Psoas muscle (tissue), 7 donors: ENCODE measurements at regions not wholly inside any gene's neighbourhood (a gene's known extent, or its start where the extent isn't known, plus 50 kb on each side); places are given as distances from the start of the nearest gene placed in this dataset.

Experiments
- ATAC-seq, 4 donors: fragments of 200-7000 bp; cut with Tn5 transposase; one replicate each; pipeline ENCODE4 v1.9.1; 2020; ENCODE audit warnings: moderate library complexity in 3 of 4, mild to moderate bottlenecking in 2 of 4
- DNase-seq, 2 donors: peaks; one replicate each; pipeline ENCODE4 v3.0.0-alpha.2; 2020
- H3K27ac ChIP-seq: fragments of 200-600 bp; one replicate; pipeline ENCODE4 v1.8.0; 2022
- H3K27me3 ChIP-seq, 3 donors: fragments of 200-600 bp in 1 of 3; one replicate each; pipeline versions ENCODE4 v1.6.1 to v1.8.0; 2013 to 2022; ENCODE audit warnings: low read length in 2 of 3, mild to moderate bottlenecking in 2 of 3, moderate library complexity in 1 of 3; ENCODE audit not compliant: insufficient read depth in 3 of 3
- H3K36me3 ChIP-seq, 2 donors: fragments of 200-600 bp in 1 of 2; one replicate each; pipeline versions ENCODE4 v1.6.1 to v1.8.0; 2013 to 2022; ENCODE audit warnings: low read depth in 1 of 2, mild to moderate bottlenecking in 1 of 2, moderate library complexity in 1 of 2; ENCODE audit not compliant: insufficient read depth in 1 of 2
- H3K4me1 ChIP-seq: fragments of 200-600 bp; one replicate; pipeline ENCODE4 v1.8.0; 2022
- H3K4me3 ChIP-seq: fragments of 200-600 bp; one replicate; pipeline ENCODE4 v1.8.0; 2022; ENCODE audit warnings: mild to moderate bottlenecking
- H3K9me3 ChIP-seq: fragments of 200-600 bp; one replicate; pipeline ENCODE4 v1.8.0; 2022
- WGBS, 3 donors: extraction: QIAGEN DNeasy Blood & Tissue Kit; methylation state at CpG; one replicate each; pipeline versions ENCODE4 v1.1.6 to v1.1.7; 2013; 5-methylcytosine and 5-hydroxymethylcytosine counted together
- intact Hi-C, 2 donors: fragments of 100-400 bp; cut with DNase I; formaldehyde crosslinking; loops; one replicate each; pipeline versions ENCODE4 v1.11.0 to v1.14.2; 2022
- TF ChIP-seq, protein P1 (sequence below): fragments of 200-600 bp; IDR thresholded peaks from one replicate; pipeline ENCODE4 v1.8.0; 2022; ENCODE audit warnings: antibody characterized with exemption
- donor health status: healthy with polysubstance abuse.
- donor health status: DM: no; HTN: no; CAD: no; lungs with moderate emphysema.
- donor health status: Bipolar disorder and iron deficiency.
- donor health status: healthy.
- donor health status: DM: yes; HTN: yes; CAD: no.
- donor health status: DM: no; HTN: no; CAD: no.
- donor health status: DM: yes; HTN: yes; CAD: no.

DNA sequence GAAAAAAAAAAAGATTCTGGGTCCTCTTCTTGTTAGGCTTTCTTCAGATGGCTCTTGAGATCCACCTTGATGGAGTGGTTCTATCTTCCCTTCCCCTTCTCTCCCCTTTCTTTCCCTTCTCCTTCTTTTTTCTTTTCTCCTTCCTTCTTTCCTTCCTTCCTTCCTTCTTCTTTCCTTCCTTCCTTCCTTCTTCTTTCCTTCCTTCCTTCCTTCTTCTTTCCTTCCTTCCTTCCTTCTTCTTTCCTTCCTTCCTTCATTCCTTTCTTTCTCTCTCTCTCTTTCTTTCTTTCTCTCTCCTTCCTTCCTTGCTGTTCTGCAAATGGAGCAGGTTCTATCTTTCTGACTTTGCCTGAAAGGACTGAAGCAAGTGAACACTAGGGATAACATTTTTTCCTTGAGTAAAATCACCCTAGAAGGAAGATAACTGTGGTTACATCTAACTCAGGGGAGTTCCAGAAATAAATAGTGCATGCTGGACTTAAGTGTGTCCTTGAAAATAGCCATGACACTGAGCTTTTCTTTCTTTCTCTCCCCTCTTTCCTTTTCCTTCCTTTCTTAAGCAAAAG is 68.8 kb upstream of the SEC14L1 start:
- ATAC-seq (no peak), DNase-seq (no peak)
- intact Hi-C loops: no loop called here
- Histone ChIP-seq H3K27me3 (peaks cover 0 to 43% (median 3%) of the 10 kb centered on the region in 3 donors), H3K36me3 (no peaks in the 10 kb centered on the region), H3K27ac (no peak overlapping the region), H3K4me1 (no peaks in the 10 kb centered on the region), H3K4me3 (no peak overlapping the region), H3K9me3 (no peaks in the 10 kb centered on the region)
- TF ChIP-seq, protein P1, sequence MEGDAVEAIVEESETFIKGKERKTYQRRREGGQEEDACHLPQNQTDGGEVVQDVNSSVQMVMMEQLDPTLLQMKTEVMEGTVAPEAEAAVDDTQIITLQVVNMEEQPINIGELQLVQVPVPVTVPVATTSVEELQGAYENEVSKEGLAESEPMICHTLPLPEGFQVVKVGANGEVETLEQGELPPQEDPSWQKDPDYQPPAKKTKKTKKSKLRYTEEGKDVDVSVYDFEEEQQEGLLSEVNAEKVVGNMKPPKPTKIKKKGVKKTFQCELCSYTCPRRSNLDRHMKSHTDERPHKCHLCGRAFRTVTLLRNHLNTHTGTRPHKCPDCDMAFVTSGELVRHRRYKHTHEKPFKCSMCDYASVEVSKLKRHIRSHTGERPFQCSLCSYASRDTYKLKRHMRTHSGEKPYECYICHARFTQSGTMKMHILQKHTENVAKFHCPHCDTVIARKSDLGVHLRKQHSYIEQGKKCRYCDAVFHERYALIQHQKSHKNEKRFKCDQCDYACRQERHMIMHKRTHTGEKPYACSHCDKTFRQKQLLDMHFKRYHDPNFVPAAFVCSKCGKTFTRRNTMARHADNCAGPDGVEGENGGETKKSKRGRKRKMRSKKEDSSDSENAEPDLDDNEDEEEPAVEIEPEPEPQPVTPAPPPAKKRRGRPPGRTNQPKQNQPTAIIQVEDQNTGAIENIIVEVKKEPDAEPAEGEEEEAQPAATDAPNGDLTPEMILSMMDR: no peak

DNA sequence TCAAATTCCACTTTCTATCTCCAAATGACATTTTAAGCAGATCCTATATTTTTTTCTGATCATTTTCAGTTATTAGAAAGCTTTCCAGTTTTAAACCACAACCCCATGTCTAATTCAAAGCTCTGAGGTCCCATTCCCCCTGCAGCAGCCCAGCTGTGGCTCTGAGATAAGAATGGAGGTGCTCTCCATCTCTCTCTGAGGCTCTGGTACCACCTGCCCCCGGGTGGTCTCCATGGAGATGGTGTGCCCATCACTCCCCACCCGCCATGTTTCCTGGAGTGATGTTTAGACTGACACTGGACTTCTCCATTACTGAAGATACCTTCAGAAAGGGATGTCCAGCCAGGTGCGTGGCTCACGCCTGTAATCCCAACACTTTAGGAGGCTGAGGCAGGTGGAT is 68.1 kb upstream of the SEC14L1 start:
- DNase-seq (no peak), ATAC-seq (no peak)
- intact Hi-C loops: no loop called here
- H3K4me1 ChIP-seq: no peaks in the 10 kb centered on the region
- TF ChIP-seq, protein P1: no peak
- H3K27me3 ChIP-seq: peaks cover 0 to 40% (median 3%) of the 10 kb centered on the region in 3 donors
- H3K27ac ChIP-seq: no peak overlapping the region
- no peak overlapping the region for H3K4me3 ChIP-seq
- H3K36me3 ChIP-seq: no peaks in the 10 kb centered on the region
- WGBS, 3 donors: 79 to 83% (median 81%) methylated on average over 4 of the region's 4 CpGs
- H3K9me3 ChIP-seq: no peaks in the 10 kb centered on the region

DNA sequence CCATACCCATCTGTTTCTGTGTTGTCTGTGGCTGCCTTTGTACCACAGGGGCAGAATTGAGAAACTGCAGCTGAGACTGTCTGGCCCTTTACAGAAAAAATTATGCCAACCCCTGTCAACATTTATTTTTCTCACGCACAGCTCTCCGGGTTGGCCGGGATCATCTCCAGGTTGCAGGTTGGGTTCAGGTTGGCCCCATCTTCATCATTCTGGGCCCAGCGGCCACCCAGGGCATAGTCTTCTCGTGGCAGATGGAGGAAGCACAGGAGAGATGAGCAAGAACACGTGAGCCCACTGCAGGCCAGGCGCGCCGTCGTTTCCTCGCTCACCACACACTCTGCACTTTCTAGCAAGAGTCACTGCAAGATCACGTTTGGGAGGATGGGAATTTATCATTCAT is 66.1 kb upstream of the SEC14L1 start:
- intact Hi-C loops: no loop called here
- TF ChIP-seq, protein P1: no peak
- no peak for ATAC-seq
- H3K27me3 ChIP-seq: peaks cover 0 to 37% (median 3%) of the 10 kb centered on the region in 3 donors
- no peak overlapping the region for H3K27ac ChIP-seq
- 79 to 86% (median 85%) methylated on average over 12 of the region's 12 CpGs for WGBS, 3 donors
- H3K4me3 ChIP-seq: no peak overlapping the region
- H3K9me3 ChIP-seq: no peaks in the 10 kb centered on the region
- no peaks in the 10 kb centered on the region for H3K36me3 ChIP-seq
- H3K4me1 ChIP-seq: no peaks in the 10 kb centered on the region
- no peak for DNase-seq

DNA sequence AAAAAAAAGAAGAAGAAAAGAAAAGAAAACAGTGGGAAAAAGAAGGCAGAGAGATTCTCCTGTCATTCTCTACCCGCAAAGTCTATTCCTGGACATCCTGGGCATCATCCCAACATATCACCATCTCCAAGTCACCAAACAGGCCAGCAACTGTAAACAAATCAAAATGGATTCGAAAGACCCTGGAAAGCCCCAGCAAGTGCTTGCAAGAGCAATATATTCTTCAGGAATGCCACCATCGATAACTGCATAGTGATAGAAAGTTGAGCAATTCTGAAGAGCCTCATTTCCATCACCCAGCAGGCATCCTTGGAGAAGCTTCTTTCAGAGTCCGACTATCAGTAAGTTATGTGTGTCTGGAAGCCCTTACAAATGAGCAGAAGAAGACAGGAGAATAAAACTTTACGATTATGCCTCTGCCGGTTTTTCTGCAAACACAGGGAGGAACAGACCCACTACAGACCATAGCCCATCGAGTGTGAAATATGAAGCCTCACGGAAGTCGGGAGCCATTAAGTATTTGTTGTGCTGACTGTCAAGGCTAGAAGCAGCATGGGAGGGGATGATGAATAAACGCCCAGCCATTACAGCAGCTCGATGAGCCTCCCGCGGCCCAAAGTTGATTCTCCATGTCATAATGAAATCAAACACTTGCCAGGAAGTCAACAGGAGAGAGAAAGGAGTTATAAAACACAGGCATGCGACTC is 64.5 kb upstream of the SEC14L1 start:
- WGBS, 3 donors: 12 to 19% (median 16%) methylated on average over 14 of the region's 14 CpGs
- H3K4me3 ChIP-seq: no peak overlapping the region
- H3K27ac ChIP-seq: no peak overlapping the region
- H3K36me3 ChIP-seq: no peaks in the 10 kb centered on the region
- H3K4me1 ChIP-seq: no peaks in the 10 kb centered on the region
- peaks cover 0 to 26% (median 2%) of the 10 kb centered on the region in 3 donors for H3K27me3 ChIP-seq
- no peaks in the 10 kb centered on the region for H3K9me3 ChIP-seq
- intact Hi-C loops: no loop called here
- ATAC-seq (peak in 2 of 4 donors; percentile 36 to 46), DNase-seq (no peak)
- TF ChIP-seq, protein P1: no peak
